GM12891 (cell line): ENCODE measurements at regions not wholly inside any gene's neighbourhood (a gene's known extent, or its start where the extent isn't known, plus 50 kb on each side); places are given as distances from the start of the nearest gene placed in this dataset.

Source experiments
- POLR2A ChIP-seq: IDR thresholded peaks from 2 replicates; pipeline ENCODE4 v1.6.1; 2011; ENCODE audit warnings: low read depth, low read length, control low read depth
- POLR2AphosphoS5 ChIP-seq: IDR thresholded peaks from 2 replicates; pipeline ENCODE4 v1.6.1; 2011; ENCODE audit warnings: low read depth, low read length, control low read depth
- SPI1 ChIP-seq: IDR thresholded peaks from 2 replicates; pipeline ENCODE4 v1.6.1; 2011; ENCODE audit warnings: low read depth, low read length, control low read depth

- no peak for TF ChIP-seq POLR2AphosphoS5
- no peak for TF ChIP-seq POLR2A
- no peak for TF ChIP-seq SPI1
Observed at GRCh38 chr9:24616863-24617262, 71.2 kb upstream of the IZUMO3 start.
